AG20443 (cell line): ENCODE measurements at regions not wholly inside any gene's neighbourhood (a gene's known extent, or its start where the extent isn't known, plus 50 kb on each side); places are given as distances from the start of the nearest gene placed in this dataset.
"Not testable (repeated sequence)": the region's sequence is repeated elsewhere in the genome, so short reads cannot be mapped to it uniquely, and the experiment has no call there.

Experiments used
- DNase-seq: peaks from one replicate; pipeline ENCODE4 v3.0.0; 2012; ENCODE audit warnings: low spot score, mixed read lengths

DNA sequence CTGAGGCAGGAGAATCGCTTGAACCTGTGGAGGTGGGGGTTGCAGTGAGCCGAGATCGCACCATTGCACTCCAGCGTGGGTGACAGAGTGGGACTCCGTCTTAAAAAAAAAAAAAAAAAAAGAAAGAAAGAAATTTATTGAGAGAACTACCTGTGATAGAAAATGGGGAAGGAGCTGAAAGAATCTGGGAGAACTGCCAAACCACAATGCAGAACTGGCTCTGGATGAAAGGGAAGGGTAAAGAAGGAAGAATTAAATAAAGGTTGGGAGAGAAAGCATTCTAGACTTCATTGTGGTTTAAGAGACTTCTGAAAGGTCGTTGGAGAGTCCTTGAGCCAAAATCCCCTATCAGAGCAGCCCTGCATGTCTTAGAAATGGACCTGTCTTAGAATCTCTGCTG, 567.9 kb upstream of the HTR2C start:
- no peak for DNase-seq

DNA sequence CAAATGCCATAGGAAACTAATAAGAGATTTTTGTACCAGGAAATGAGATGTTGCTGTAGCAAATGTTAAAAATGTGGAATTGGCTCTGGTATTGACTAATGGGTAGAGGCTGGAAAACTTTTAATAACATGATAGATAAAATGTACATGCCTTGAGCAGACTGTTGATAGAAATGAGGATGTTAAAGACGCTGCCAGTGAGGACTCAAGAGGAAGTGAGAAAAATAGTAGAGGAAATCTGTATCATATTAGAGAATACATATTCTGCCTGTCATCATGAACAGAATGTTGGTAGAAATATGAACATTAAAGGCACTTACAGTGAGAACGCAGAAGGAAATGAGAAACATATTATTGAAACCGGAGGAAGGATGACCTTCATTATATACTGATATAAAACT, 577.2 kb upstream of the HTR2C start:
- no peak for DNase-seq

DNA sequence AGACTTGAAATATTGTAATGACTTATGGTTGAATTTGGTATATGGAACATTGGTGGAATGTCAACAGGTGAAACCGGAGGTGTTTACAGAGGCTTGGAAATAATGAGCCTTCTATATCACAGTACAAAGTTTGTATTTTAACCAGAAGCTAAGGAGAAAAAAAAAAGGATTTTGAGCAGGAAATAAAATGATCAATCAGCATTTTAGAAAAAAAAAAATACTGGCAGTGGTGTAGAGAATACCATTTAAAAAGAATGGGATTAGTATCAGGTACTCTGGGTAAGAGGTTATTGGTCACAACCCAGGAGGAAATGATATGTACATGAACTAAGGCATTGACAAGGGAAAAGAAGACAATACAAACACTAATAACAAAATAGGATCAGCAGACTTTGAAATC, 587.1 kb upstream of the HTR2C start:
- DNase-seq: no peak

DNA sequence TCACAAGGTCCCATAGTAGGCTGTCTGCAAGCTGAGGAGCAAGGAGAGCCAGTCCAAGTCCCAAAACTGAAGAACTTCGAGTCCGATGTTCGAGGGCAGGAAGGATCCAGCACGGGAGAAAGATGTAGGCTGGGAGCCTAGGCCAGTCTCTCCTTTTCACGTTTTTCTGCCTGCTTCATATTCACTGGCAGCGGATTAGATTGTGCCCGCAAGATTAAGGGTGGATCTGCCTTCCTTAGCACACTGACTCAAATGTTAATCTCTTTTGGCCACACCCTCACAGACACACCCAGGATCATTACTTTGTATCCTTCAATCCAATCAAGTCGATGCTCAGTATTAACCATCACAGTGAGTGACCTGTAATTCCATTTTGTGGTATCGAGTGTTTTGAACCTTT, 592.2 kb upstream of the HTR2C start:
- not testable (repeated sequence) for DNase-seq

DNA sequence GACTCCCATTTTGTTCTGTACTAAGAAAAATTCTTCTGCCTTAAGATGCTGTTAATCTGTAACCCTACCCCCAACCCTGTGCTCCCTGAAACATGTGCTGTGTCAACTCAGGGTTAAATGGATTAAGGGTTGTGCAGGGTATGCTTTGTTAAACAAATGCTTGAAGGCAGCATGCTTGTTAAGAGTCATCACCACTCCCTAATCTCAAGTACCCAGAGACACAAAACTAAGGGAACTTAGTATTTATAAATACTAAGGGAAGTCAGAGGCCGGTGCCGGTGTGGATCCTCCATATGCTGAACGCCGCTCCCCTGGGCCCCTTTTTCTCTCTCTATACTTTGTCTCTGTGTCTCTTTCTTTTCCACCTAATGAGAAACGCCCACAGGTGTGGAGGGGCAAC, 593.2 kb upstream of the HTR2C start:
- not testable (repeated sequence) for DNase-seq

DNA sequence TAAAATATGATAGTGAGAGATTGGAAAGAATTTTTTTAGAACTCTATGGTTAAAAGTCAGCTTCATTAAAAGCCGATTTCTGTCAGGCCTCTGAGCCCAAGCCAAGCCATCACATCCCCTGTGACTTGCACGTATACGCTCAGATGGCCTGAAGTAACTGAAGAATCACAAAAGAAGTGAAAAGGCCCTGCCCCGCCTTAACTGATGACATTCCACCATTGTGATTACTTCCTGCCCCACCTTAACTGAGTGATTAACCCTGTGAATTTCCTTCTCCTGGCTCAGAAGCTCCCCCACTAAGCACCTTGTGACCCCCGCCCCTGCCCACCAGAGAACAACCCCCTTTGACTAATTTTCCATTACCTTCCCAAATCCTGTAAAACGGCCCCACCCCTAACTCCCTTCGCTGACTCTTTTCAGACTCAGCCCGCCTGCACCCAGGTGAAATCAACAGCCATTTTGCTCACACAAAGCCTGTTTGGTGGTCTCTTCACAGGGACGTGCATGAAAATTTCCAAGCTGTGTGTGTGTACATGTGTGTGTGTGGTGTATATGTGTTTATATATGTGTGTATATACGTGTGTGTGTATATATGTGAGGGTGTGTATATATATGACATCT, 595.5 kb upstream of the HTR2C start:
- not testable (repeated sequence) for DNase-seq

DNA sequence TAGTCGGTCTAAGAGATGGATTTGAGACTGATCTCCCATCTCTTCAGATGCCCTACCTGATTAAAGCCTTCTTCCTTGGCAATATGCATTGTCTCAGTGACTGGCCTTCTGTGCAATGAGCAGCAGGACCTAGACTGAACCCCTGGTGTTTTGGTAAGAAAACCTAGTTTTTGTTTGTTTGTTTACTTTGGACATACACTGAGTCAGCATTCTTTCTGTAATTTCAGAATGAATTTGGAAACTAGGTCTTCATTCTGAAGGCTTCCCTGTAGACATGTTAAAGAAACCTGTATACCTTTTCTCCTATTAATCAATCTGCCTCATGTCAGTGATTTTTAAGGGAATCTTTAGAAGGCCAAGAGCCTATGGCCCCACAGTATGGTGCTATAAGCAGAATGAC, 597.5 kb upstream of the HTR2C start:
- no peak for DNase-seq

DNA sequence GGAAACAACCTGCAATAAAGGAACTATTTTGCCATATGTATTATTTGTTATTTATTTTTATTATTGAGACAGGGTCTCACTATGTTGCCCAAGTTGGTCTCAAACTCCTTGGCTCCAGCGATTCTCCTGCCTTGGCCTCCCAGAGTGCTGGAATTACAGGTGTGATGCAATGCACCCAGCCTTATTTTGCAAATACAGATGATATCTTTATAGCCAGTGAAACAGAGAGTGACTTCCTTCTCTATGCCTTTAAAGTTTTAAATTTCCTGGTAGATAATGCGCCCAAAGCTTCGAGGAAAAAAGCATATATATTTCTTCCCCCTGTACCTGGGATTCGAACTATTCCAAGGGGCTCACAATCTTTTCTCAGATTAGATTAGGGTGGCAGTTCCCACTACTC, 601.1 kb upstream of the HTR2C start:
- DNase-seq: no peak

DNA sequence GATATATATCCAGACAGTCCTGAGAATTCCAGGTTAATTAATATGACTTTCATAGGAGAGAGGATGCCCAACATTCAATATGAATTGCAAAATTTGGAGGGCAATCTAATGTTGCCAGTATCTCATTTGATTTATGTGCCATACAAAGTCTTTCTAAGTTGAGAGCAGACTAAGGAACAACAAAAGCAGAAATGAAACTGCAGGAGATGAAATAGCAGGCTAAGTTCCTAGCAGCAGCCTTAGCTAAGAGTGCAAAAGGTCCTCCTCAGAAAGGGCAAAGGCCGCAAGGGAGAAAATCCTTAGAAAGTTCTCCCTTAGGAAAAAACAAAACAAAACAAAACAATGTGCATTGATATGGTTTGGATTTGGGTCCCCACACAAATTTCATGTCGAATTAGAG, 602.9 kb upstream of the HTR2C start:
- no peak for DNase-seq

DNA sequence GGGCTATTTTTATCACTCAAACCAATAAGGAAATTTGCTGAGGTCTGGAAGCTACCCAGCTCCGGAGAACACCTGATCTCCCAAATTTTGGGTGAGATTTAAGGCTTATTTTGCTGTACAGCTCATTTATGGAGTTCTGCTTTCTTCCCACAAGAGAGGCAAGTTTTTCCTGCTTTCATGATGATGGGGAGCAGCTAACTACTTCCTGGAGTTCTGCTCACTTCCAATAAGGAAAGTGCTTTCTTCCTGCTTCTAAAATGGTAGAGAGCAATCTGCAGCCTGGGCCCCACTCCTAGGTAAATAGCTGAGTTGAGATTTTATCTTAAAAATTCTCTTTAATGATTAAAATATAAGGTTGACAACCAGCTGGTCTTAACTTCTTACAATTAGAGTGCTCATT, 606.0 kb upstream of the HTR2C start:
- no peak for DNase-seq

DNA sequence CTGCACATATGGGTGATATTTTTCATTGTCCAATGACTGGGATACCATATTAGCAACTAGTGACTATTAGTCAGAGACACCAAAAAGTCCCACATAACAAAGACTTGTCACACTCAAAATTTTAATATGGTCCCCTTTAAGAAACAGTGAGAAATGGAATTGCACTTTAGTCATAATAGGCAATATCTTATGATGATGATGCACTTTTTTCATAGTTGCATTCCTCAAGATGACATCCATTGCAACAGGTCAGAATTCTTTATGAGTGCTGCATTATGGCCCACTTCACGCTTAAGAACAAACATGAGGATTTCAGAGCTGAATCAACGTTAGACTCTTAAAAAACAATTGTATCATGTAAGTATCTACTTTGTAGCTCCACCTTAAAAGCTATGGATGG, 608.4 kb upstream of the HTR2C start:
- DNase-seq: no peak

DNA sequence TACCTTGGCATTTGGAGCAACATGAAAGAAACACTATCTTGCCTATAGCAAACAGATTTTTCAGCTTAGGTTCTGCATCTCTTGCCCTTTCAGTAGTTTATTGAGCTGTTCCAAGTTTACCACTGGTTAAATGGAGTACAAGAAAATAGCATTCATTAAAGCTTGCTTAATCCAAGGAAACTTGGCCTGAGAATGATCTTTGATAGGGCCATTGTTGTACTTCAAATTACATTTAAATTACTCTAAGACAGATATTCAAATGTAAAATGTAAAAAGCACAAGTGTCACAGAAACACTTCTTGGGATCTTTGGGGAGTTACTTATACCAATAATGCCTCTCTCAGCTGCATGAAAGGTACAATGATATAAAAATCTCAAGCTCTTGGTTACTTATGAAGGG, 609.0 kb upstream of the HTR2C start:
- no peak for DNase-seq

DNA sequence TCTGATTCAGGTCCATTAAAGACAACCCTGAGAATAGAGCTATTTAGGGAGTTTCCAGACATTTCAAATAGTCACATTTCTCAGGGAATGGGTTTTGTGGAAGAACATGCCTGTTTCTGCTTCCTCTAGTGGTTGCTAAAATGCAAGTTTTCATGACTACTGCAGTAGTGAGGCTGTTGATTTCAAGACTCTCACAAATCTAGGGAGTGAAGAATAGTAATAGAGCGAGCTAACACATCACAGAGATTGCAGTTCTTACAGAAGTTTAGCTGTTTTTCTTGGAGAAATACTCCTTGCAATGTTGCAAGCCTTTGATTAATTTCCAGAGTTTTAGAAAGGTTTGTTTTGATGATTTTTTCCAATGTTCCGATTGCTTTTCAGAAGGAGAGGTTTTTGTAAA, 610.2 kb upstream of the HTR2C start:
- no peak for DNase-seq

DNA sequence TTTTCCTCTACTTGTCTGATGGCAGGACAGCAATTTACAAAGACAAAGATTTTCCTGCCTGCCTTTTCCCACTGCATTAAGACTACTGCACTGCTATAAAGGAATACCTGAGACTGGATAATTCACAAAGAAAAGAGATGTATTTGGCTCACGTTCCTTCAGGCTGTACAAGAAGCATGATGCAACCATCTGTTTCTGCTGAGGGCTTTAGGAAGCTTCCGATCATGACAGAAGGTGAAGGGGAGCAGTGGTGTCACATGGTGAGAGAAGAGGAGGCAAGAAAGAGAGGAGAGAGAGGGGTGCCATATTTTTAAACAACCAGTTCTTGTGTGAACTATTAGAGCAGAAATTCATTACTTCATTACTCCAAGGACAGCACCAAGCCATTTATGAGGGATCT, 617.1 kb upstream of the HTR2C start:
- no peak for DNase-seq

DNA sequence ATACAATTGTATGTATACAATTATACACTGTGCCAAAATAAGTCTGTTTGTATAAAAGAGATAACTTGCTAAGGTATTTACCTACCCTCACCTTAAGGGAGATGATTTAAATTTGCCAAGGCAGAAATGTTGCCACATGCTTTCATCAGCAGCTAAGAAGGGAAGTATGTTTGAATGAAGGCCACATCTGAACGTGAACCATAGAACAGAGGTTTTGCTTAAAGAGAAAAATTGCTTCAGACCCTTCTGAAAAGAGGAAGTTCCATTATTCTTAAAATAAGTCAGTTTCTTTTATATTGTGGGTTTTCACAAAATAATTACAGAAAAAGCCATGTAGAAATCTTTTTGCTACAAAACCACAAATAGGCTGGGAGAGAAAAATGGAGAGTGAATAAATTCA, 621.5 kb upstream of the HTR2C start:
- DNase-seq: no peak

DNA sequence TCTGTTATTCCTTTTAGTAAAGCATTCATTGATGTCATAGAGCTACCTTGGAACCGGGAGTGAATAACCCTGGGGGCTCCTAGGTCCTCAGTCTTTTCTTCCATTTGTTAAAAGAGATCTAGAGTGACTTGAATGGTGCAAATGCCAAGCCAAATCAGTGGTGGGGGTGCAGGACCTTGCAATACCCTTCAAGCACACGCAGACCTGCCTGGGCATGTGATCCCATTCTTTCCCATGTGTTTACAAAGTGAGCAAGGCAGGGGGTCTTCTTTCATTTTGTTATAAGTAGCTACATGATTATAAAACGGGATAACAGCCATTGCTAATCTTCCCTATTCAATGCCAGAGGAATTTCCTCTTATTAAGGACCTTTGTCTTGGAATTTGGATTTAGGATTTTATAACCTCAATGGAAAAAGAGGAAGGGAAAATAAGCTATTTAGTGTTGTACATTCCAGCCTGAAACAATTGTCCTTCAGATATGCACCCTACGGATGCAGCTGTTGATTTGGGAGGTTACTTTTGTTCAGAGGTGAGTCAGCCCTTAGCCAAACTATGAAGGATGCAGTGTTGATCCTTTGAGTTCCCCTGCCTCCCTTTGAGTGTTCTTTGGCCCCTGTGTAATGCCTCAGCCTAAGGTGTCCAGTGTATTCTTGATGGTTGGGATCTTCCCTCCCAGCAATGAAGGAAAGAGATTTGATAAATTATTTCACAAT, 623.8 kb upstream of the HTR2C start:
- no peak for DNase-seq

DNA sequence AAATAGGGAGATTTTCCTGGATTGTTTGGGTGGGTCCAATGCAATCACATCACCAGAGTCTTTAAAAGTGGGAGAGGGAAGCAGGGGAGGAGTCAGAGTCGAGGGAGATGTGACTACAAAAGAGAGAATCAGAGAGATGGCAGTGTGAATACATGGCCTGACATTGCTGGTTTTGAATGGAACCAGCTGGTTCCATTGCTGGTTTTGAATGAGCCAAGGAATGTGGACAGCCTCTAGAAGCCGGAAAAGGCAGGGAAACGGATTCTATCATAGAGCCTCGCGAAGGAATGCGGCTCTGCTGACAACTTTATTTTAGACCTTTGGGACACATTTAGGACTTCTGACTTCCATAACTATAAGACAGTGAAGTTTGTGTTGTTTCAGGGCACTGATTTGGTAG, 627.0 kb upstream of the HTR2C start:
- DNase-seq: no peak

DNA sequence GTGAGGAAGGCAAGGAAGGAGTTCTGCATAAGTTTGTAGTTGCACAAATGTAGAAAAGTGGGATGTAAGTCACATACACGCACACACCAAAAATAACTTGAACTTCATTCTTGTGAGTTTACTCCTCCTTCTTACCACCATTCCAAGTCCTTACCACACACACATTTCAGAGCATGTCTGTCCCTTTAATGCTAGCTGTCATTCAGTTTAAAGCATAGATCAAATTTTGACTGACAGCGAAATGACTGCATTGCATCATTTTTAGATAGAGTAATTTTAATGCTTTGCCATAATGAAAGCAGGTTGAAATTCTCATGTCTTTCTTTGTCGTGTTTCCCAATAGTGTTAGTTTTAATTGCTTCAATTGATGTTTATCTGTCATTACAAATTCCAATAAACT, 629.6 kb upstream of the HTR2C start:
- DNase-seq: no peak

DNA sequence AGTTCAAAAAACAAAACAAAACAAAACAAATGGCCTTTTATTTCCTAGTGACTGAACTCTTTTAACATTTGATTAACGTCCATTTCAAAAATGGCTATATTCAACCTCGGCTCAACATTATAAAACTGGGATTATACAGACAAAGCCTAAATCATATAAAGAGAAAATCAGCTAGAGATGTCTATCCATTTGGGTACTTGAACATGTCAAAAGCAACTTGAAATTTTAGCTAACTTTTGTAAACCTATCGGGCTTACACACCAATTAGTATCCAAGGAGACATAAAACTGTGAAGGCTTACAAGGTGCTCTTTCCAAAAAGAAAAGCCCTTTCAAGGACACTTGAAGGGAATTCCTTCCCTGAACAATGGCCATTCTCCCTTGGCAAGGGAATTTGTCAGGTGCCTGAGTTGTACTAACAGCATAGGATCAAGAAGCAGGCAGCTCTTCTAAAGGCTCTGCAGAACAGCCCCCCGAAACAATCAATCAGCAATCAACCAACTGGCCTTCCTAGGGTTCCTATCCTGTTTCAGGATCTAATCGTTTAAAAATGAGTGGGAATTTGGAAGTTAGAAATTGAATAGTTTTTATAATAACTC, 633.7 kb upstream of the HTR2C start:
- DNase-seq: no peak

DNA sequence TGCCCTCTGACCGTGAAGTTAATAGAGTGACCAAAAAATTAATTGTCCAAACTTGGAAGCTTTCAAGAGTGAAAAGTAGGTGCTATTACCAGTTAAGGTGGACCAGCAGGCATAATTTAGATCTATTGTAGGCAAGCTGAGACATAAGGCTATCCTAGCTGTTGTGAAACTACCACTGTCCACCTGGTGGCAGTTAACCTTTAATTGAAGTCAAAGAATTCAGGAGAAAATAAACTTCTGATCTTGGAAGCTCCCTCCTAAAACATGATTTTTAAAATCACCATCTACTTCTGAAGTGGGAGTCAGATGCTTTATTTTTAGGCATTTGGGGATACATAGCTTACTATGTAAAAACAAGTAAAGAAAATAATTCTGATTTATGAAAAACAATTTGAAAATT, 636.3 kb upstream of the HTR2C start:
- DNase-seq: no peak

DNA sequence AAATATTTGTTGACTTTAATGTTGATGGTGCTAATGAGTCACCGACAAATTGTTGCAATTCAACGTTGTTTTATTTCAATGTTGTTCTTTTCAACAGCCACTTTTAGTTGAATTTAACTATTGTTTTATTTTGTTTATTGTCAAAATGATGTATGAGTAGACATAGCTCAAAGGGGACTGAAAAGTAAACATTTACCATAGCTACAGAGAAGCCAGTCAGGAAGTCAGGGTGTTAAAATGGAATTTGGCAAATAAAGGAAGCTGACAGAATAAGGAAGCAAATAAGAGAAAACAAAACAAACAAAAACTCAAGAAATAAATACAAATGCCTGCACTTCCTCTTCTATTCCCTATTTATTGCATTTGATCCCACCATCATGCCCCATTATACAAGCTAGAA, 648.4 kb upstream of the HTR2C start:
- no peak for DNase-seq

DNA sequence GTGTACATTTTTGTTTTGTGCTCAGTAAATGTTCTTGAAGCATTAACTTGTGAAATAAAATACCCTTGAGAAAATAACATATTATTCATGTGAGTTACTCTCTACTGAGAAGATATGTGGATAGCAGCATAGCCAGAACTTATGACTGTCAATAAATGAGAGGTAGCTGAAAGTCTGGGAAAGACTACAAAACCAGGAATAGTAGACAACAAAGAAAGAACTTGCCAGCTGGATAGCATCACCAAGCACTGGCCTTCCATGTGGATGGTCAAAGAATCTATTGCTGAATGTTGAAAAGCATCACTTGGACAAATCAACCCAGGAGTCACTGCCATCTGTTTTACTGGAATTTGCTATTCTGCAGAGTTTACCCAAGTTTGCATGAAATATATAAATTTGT, 650.0 kb upstream of the HTR2C start:
- DNase-seq: no peak

DNA sequence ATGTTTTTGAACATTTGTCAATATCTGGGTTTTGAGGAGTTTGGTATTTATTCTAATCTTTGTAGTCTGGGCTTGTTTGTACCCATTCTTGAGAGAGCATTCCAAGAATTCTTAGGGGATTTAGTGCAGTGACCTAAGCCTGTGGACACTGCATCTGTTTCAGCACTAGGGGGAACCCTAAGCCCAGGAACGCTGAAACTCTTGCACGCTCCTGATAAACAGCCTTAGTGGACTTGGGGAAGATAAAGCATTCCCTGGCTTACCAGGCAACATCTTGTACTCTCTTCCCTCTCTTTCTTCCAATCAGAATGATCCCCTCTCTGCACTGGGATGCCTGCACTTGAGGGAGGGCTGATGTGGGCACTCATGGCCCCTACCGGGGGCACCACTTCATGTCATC, 654.9 kb upstream of the HTR2C start:
- peak; percentile 7 for DNase-seq

DNA sequence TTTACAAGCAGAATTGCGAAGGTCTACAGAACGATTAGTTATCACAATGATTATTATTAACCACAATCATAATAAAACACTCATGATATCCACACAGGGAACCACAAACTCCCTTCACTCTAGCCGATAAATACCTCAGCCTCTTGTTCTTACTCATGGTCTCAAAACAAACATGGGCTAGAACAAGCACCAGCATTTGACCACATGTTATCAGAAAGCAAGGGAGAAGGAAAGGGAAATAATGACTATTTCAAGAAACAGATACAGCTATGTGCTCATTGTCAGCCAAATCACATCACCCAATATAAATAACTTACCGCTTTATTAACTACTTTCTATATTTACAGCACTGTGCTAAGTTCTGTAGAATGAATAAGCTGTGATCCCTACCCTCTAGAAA, 663.2 kb upstream of the HTR2C start:
- no peak for DNase-seq
